ENCODE measurements at regions not wholly inside any gene's neighbourhood (a gene's known extent, or its start where the extent isn't known, plus 50 kb on each side); places are given as distances from the start of the nearest gene placed in this dataset.

DNA sequence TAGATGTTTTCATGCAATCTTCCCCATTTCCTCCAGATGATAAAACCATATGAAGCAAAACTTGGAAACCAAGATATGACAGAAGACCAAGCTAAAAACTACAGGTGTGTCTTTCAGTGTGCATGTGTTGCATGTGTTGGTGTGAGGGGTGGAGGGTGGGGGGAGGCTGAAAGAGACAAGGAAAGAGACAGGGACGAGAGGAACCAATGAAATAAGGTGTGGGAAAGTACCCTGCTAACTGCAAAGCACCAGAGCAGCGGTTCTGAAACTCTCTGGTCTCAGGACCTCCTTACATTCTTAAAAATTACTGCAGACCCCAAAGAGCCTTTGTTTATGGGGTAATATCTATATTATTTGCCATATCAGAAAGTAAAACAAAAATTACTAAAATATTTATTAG lies 87.4 kb upstream of the HIVEP3 start:
- TF ChIP-seq, protein P1, sequence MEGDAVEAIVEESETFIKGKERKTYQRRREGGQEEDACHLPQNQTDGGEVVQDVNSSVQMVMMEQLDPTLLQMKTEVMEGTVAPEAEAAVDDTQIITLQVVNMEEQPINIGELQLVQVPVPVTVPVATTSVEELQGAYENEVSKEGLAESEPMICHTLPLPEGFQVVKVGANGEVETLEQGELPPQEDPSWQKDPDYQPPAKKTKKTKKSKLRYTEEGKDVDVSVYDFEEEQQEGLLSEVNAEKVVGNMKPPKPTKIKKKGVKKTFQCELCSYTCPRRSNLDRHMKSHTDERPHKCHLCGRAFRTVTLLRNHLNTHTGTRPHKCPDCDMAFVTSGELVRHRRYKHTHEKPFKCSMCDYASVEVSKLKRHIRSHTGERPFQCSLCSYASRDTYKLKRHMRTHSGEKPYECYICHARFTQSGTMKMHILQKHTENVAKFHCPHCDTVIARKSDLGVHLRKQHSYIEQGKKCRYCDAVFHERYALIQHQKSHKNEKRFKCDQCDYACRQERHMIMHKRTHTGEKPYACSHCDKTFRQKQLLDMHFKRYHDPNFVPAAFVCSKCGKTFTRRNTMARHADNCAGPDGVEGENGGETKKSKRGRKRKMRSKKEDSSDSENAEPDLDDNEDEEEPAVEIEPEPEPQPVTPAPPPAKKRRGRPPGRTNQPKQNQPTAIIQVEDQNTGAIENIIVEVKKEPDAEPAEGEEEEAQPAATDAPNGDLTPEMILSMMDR (conservative IDR thresholded peaks at IDR 0.05; ENCODE audit: low read depth, low read length): no peak
- TF ChIP-seq EZH2 (IDR thresholded peaks at IDR 0.05; ENCODE audit: borderline replicate concordance, low read depth, low read length, poor library complexity, severe bottlenecking): no peak
